Hematopoietic multipotent progenitor cell treated with erythropoietin and hydrocortisone succinate and interleukin-3 and kit ligand, for 6 days (in vitro differentiated cells): ENCODE measurements at regions not wholly inside any gene's neighbourhood (a gene's known extent, or its start where the extent isn't known, plus 50 kb on each side); places are given as distances from the start of the nearest gene placed in this dataset.

Source experiments
- DNase-seq: peaks from one replicate; pipeline ENCODE4 v3.0.0-alpha.2; 2015

DNA sequence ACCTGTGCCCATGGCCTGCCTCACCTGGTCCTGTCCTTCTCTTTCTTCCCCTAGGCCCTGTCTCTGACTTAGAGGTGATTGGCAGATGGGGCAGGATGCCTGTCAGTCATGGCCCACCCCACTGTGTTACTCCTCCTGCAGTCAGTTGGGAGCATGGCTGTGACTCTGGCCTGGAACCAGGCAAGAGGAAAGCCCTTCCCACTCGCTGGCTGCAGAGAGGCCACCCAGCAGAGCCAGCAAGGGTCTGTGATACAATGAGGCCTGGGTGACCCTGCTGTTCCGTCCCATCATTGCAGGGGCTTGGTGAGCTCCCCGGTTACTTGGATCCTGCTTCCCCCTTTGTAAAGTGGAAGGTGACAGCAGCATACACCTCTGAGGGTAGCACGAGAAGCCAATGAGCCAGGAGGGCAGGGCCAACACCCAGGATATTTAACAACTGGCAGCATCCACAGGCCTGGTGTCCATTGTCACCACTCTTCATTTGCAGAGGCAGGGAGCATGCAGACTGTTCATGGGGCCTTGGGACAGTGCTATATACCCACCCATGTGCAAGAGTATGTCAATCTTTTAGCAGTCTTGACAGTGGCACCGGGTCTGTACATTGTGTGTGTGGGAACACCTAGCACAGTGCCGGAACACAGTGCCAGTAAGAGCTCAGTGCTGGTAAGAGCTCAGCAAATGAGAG, 191.0 kb upstream of the C1orf174 start:
- DNase-seq: no peak

DNA sequence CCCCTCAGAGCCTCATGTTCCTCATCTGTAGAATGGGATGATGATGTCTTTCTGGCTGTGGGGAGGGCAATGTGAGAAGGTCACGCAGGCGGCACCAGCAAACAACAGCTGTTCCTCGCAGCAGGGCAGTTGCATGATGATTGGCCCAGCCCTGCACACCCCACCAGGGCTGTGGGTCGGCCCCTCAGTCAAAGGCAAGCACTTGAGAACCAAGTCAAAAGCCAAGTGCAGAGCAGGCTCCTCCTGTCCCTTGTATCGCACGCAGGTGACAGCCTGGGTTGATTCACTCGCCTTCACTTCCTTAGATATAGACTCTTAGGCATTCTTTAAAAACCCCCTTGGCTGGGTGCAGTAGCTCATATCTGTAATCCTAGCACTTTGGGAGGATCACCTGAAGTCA, 191.9 kb upstream of the C1orf174 start:
- DNase-seq: no peak

DNA sequence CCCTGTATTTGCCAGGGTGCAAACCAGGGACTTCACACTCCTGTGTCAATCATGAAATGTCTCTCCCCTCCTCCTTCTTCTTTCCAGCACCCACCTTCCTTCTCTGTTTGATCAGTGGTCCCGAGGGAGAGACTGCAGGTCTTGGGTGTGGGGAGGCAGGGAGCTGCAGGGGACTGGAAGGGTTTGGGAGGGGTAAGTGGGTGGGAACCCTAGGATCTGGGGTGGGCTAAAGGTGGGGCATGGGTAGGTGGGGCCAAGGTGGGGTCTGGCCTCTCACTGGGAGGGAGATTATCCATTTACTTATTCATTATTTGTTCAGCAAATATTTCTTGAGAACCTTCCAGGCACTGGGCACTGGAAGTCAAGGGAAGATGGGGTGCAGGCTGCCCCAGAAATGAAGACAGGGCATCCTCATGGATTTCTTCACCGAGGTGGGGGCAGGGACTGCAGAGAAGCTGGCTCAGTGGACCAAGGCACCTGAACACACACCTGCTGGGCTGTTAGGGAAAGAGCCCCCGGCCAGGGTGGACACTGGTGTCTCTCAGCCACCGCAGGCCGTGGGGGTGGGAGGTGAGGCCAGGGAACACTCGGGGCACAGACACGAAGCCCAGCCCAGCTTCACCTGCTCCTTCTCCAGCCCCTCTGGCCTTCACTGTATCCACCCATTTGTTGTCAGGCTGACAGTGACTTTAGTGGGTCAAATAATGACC, 193.9 kb upstream of the C1orf174 start:
- DNase-seq: no peak

DNA sequence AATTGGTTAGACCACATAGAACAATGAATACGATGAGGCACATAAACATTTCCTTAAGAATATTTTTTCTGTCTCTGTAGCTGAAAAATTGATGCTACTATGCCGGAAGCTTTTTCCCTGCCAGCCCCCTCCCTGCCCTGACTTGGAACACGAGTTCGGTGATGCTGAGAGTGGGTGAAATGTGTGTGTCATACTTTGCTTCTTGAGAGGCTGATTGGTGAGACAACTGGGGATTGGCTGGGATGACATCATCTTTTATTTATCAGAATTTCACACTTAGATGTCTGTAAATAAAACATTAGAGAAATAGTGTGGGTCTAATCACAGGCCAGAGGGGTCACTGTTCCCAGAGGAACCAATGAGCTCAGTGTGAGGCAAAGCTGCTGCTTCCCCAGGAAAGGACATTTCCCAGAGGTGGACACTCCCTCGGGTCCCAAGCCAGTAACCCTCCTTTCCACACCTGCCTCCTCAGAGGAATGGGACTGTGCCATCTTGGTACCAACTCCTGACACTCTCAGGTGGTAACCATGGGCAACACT, 195.4 kb upstream of the C1orf174 start:
- no peak for DNase-seq

DNA sequence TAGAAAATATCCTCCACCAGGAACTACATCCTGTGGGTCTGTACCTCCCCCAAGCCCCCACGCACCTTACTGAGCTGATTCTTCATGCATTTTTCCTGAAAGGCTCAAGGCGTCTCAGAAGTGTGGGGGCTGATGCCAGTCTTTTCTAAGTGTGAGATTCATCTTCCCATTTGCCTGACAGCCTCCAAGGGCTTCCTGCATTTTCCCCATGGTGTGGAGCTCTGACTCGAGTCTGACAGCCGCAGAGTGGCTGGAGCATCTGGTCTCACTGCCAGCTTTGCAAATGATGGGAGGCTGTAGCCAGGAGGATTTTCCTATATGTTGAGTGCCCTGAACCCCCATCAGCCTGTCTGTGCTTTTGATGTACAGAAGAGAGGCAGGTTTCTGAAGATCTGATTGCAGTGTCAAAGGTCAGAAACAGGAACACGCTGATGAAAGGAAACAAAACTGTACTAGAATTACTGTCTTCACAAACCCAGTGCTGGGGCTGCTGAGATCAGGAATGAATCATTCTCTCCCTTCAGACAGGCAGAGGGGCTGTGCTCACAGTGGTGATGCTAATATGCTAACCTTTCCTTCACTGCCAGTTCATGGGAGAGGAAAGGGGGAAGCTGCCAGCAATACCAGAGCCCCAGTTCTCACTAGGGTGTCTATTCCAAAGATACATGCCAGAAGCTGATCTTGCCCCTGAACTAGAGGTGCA, 201.5 kb upstream of the C1orf174 start:
- DNase-seq: no peak

DNA sequence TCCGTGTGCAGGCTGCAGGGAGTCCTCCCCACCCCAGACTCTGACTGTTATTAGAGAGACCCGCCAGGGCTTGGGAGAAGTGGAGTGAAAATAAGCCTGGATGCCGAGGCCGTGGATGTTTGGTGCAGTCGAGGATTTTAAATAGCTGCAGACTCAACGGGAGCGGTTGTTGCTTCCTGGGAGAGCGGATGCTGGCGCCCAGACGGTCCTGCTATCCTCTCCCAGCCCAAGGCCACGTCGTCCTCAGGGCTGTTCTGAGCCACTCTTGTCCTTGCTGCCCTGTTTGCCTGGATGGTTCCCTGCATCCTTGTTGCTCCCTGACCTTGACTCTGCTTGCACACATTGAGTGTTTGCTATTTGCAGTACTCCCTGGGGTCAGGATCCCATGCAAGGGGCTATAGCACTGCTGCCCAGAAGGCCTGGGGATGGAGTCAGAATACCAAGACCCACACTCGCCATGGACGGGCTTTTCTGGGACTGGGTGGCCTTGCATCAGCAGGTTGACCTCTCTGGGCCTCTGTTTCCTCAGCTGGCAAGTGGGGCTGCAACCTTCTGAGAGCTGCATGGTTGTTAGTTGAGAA, 205.3 kb upstream of the C1orf174 start:
- DNase-seq: no peak

DNA sequence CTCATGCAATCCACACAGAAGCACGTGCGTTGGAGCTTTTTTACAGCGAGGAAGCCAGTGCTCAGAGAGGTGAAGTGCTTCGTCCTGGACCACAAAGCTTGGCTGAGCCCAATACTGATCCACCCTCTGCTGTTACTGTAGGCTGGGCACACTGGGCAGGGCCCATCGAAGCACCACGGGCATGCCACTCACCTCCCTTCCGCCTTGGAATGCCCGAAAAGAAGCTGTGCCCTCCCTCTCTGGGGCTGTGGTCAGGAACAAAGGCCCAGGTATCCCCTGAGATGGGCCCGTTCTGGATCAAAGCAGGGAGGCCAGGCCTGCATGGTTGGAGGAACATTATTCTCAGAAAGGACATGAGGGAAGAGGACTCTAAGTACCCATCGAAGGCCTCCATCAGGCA, 206.7 kb upstream of the C1orf174 start:
- DNase-seq: no peak

DNA sequence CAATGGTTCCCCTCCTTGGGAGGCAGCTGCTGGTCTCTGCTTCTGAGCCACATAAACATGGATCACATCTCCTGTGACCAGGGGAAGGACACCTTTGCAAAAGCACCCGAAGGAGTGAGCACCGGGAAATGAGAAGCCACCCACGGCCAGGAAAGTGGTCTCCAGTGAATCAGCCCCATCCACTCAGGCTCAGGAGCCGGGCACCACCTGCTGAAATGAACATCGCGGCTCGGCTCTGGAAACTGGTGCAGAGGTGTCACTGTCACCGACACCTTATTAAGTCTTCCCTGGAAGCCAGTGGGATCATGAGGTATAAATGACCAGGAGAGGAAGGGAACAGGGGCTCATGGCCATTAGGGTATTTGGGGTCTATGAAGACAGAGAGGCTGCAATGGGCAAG, 207.2 kb upstream of the C1orf174 start:
- DNase-seq: no peak

DNA sequence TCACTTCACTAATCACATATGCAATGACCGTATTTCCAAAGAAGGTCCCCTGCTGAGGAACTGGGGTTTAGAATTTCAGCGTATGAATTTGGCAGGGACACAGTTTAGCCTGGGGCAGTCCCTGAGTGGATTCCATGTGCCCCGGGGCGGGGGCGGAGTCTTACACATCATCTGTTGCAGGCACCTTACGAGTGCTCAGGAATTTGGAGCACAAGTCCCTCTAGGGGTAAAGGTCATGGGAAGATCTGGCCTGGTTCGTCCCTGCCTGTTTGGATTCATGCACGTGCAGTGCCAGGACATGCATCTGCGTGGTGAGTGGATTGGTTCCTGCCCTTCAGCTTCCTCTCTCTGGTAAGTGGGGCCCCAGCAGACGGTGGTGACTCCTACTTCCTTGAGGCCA, 208.3 kb upstream of the C1orf174 start:
- DNase-seq: no peak

DNA sequence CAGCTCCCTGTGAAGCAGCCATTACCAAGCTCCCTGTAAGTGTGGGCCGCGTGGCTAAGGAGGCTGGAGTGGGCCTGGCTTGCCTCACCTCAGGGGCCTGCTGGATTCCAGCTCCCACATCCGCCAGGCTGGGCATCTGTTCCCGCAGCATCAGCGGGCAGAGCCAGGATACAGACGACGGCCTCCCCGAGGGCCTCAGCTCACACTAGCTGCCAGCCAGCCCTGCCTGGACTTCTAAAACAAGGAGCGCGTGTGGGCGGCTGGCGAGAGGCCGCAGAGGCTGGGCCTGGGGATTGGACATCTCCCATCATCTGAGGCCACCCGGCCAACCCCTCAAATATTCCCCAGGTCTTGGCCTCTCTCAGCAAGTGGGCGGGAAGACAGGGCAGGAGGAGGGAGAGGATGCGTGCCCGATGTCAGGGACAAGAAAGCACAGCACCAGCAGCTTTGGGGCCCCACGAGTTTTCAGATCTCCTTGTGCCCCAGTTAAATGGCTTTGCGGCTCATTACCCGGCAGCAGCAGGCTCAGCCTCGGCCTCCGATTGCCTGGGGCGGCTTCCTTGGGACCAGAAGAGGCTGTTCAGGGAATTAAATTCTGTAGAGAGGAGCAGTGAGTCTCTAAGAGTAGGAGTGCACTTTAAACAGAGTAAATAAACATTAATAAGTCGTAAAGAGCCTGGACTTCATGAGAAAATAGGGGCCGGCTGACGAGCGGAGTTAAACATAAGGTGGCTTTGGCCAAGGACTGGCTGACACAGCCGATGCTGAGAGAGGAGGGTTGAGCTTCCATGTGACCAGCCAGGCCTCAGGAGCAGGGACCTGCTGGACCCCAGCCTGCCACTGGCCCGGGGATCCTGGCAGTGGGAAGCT, 208.9 kb upstream of the C1orf174 start:
- DNase-seq: no peak

DNA sequence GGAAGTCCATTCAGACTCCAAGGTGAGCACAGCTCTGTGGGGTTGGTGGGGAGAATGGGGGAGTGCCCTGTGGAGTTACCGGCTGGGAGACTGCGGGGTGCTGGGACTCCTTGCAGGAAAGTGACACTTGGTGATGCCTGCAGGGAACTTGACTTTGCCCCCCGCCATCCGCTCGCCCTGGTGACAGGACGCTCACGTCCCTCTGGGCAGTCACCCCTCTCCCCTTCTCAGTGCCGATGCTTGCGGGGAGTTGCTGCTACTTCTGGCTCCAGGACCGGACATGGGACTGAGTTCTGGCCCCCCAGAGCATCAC, 209.5 kb upstream of the C1orf174 start:
- DNase-seq: no peak

DNA sequence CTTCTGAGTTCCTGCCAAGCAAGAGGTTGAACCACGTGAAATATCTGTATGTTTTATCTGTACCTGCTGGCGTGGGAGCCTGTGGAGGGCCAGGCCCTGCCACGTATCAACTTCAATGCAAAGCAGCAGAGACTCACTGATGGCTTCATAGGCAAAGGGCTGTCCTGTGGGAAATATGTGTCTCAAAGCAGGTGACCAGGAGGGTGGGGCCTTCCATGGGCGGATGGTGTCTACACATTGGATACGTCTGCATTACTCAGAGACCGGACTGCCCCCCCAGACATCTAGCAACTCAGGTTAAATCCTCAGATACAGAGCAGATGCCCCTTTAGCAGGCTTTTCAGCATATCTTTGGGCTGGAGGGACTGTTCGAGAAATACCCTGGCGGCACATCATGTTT, 210.8 kb upstream of the C1orf174 start:
- no peak for DNase-seq

DNA sequence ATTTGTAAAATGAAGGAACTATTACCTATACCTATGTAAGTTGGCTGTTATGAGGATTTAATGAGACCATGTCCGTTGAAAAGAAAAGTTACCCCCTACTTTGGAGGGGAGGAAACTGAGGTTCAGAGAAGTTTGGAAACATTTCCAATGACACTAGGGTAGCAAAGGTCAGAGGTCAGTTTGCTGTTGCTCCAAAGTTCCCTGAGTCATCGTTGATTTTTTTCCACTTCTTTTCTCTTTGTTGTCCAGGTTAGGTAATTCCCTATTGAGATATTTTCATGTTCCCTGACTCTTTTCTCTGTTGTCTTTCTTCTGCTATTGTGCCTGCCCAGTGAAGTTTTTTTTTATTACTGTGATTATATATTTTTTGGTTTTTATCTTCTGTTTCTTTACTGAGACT, 213.8 kb upstream of the C1orf174 start:
- no peak for DNase-seq

DNA sequence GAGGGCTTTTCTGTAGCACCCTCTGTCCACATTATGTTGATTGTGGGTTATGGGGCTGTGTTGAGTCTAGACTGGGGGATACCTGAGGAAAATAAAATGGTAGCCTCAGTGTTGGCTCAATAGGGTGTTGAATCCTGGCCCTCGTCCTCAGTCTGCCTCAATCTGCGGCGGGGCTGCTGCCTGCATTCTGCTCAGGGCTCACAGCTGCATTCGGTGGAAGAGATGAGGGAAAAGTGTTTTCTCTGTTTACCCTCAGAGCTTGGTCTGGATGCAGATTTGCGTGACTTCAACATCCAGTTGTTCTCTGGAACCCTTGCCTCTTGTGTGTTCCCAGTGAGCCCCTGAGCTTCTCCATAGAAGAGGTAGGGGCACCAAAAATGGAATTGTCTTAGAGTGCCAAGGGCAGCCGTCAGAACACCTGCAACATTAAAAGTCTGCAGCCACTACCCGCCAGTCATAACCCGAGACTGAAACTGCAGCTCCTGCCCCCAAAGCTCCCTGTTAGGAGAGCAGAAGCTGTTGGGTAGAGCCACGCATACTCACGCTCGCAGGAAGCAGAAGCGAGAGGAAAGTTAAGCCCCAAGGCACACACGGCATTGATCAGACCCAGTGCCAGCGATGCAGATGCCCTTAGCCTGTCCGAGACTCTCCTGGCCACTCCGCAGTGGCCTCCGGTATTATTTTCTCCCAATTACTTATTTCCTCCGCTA, 215.3 kb upstream of the C1orf174 start:
- no peak for DNase-seq

DNA sequence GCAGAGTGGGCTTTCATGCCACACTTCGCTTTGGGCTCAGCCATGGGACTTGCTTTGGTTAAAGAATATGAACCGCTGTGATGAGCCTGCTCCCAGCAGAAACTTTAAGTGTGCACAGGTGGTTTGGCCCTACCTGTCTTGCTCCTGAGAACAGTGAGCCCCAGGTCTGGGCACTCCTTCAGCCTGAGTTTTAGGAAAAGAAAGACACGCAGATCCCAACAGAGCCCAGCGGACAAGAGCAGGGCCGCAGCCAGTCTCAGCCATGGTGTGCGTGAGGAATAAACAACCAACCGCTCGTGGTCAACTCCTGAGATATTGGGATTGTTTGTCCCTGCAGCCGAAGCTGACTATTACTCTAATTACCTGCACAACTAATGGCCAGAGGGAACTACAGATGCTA, 217.1 kb upstream of the C1orf174 start:
- no peak for DNase-seq

DNA sequence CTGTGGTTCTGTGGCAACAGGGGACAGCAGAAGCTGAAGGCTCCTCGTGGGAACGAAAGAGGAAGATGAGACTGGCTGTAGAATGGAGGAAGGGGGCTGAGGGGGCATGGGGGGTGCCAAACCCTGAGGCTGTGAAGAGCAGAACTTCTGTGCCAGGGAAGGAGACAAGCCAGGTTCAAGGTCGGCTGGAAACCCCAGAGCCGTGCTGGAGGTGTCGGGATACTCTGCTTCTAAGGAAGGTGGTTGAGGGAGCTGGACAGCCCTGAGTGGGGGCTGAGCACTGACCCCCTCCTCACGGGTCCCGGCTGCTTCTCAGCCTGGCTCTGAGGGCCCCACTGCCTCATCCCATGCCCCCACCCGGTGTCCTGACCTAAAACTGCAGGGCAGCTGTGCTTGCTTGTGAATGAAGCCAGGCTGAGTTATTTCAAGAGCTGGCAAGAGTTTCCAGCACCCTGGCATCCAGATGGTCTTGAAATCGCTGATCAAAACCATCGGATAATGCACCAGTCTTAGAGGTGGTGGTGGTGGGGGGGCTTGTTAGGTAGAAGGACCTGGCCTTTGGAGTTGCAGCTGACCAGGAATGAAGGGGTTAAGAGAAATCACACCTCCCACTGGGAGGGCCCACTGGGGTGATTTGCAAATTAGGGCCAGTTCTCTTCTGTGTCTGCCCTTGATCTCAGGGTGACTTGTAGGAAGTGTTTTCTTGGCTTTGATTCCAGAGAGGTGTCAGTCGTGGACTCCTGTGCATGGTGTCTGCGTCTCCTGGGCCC, 218.9 kb upstream of the C1orf174 start:
- DNase-seq: no peak

DNA sequence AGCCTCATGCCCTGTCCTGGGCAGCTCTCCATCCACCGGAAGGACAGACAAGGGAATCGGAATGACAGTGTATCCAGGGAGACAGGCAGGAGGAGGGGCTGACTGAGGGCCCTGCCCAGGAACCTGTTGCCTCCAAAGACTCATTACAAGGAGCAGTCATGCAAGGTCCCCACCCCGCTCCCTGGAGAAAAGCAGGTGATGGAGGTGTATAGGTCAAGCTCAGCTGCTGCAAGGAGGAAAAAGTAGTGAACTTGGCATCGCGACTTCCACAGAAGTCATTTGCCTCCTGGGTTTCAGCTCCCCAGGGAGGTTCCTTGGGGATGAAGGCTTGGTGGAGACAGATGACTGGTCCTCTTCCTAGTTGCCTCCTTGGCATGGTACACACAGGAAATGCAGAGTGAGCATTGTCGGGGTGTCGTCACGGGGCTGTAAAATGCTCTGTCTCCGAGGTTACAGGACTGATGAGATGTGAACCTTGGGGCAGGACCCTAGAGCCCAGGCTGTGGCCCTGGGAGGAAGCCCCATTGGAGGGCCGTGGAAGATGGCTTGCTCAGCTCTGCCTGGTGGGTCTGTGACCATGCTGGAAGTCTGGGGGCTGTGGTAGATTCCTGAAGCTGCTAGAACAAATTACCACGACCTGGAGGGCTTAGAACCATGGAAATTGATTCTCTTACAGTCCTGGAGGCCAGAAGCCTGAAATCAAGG, 219.6 kb upstream of the C1orf174 start:
- DNase-seq: no peak

DNA sequence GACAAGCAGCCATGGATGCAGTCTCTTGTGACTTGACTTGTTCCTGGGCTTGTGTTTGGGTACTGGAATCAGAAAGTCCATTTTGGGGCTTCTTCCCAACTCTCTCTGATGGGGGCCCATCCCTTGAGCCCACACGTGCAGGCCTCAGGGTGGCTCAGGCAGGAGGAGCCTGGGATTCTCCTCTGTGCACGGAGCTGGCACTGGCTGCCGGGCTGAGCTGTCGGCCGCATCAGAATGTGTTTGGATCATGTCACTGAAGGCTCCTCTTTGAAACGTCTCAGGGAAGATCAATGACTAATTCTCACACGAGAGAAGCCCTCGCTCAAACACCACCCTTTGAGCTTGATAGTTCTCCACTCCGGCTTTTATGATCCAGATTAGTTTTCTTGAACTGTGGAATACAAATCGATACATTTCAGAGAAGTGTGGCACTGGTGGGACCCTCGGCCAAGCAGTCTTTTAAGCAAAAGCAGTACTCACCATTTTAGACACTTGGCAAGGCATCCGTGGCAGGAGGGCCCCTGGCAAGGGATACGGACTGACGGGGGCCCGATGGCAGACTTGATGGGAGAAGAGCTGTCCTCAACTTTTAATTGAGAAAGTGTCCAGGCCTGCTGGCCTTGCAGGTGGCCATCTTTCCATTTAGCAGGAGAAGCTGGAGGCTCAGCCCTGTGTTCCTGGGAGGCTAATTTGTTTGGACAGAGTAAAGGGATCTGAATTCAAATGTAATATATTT, 220.7 kb upstream of the C1orf174 start:
- no peak for DNase-seq

DNA sequence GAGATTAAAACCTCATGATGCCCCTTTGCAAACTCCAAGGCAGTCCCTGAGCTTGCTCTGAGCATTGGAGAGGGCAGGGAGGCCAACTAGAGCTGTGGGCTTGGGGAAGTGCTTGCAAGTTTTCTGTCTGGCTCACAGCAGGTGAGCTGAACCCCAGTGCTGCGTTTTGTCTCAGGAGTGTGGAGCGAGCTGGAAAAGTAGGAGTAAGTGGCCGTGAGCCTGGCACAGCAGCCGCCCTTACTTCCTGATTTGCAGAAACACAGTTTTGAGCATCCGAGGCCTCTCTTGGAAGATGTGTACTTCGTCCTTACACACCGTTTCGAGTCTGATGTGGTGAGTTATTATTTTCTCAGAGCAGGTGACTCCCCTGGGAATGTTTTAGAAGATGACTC, 221.2 kb upstream of the C1orf174 start:
- no peak for DNase-seq
